Epidermal melanocyte (primary cell): ENCODE measurements at regions not wholly inside any gene's neighbourhood (a gene's known extent, or its start where the extent isn't known, plus 50 kb on each side); places are given as distances from the start of the nearest gene placed in this dataset.
"Not testable (repeated sequence)": the region's sequence is repeated elsewhere in the genome, so short reads cannot be mapped to it uniquely, and the experiment has no call there.

Source experiments
- DNase-seq: peaks from one replicate; pipeline ENCODE4 v3.0.0; 2011; ENCODE audit warnings: low spot score; ENCODE audit not compliant: insufficient read length

GRCh38 chr3:160047876-160048275, 59.2 kb downstream of the IL12A start:
- no peak for DNase-seq

GRCh38 chr3:160049038-160049437, 60.4 kb downstream of the IL12A start:
- no peak for DNase-seq

- no peak for DNase-seq
Observed at GRCh38 chr3:160049565-160049964, 60.9 kb downstream of the IL12A start.

GRCh38 chr3:160049988-160050387, 61.4 kb downstream of the IL12A start:
- no peak for DNase-seq

GRCh38 chr3:160052385-160053047, 63.9 kb downstream of the IL12A start:
- no peak for DNase-seq

GRCh38 chr3:160053048-160053391, 64.4 kb downstream of the IL12A start:
- no peak for DNase-seq

GRCh38 chr3:160054862-160055261, 66.2 kb downstream of the IL12A start:
- not testable (repeated sequence) for DNase-seq

GRCh38 chr3:160055659-160056058, 67.0 kb downstream of the IL12A start:
- no peak for DNase-seq

GRCh38 chr3:160057331-160057730, 68.7 kb downstream of the IL12A start:
- no peak for DNase-seq

- no peak for DNase-seq
Observed at GRCh38 chr3:160060409-160061027, 71.9 kb downstream of the IL12A start.

- DNase-seq, result no peak
Observed at GRCh38 chr3:160061525-160061924, 72.9 kb downstream of the IL12A start.

GRCh38 chr3:160065282-160065681, 76.6 kb downstream of the IL12A start:
- DNase-seq, result no peak

- no peak for DNase-seq
Observed at GRCh38 chr3:160065786-160066185, 77.2 kb downstream of the IL12A start.

GRCh38 chr3:160069986-160070385, 81.4 kb downstream of the IL12A start:
- DNase-seq, result no peak

- no peak for DNase-seq
Observed at GRCh38 chr3:160076519-160076918, 87.9 kb downstream of the IL12A start.

- no peak for DNase-seq
Observed at GRCh38 chr3:160078533-160078932, 89.9 kb downstream of the IL12A start.

- no peak for DNase-seq
Observed at GRCh38 chr3:160081958-160082533, 93.4 kb downstream of the IL12A start.

- DNase-seq, result no peak
Observed at GRCh38 chr3:160084998-160085397, 96.4 kb downstream of the IL12A start.

- DNase-seq, result no peak
Observed at GRCh38 chr3:160088492-160089137, 100.0 kb downstream of the IL12A start.

GRCh38 chr3:160090653-160091052, 102.0 kb downstream of the IL12A start:
- no peak for DNase-seq

GRCh38 chr3:160091441-160091840, 102.8 kb downstream of the IL12A start:
- no peak for DNase-seq

- DNase-seq, result no peak
Observed at GRCh38 chr3:160092760-160093159, 104.1 kb downstream of the IL12A start.

- no peak for DNase-seq
Observed at GRCh38 chr3:160094562-160094961, 105.9 kb downstream of the IL12A start.
